ENCODE measurements at regions not wholly inside any gene's neighbourhood (a gene's known extent, or its start where the extent isn't known, plus 50 kb on each side); places are given as distances from the start of the nearest gene placed in this dataset.
A peak's percentile ranks its signal among the peaks of the same experiment; 100 is the strongest.

DNA sequence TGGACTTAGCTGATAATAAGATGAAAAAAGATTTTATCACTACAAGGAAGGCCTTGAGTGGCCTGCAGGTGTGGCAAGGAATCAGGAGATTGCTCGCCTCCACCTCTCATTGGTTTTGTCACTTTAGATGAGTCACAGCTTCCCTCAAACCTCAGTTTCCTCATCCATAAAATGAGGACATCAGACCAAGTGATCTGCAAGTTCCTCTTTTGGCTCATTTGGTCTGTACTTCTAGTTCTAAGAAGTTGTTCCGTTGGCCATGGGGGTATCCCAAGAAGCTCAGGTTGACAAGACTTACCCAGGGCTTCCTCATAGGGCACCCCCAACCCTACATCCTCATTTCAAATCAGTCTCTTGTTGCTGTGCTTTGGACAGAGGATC is 254.1 kb downstream of the UACA start:
- no peak overlapping the region for H3K9ac ChIP-seq (ENCODE audit: low read length in 3 of 3)
- TF ChIP-seq, protein P1, sequence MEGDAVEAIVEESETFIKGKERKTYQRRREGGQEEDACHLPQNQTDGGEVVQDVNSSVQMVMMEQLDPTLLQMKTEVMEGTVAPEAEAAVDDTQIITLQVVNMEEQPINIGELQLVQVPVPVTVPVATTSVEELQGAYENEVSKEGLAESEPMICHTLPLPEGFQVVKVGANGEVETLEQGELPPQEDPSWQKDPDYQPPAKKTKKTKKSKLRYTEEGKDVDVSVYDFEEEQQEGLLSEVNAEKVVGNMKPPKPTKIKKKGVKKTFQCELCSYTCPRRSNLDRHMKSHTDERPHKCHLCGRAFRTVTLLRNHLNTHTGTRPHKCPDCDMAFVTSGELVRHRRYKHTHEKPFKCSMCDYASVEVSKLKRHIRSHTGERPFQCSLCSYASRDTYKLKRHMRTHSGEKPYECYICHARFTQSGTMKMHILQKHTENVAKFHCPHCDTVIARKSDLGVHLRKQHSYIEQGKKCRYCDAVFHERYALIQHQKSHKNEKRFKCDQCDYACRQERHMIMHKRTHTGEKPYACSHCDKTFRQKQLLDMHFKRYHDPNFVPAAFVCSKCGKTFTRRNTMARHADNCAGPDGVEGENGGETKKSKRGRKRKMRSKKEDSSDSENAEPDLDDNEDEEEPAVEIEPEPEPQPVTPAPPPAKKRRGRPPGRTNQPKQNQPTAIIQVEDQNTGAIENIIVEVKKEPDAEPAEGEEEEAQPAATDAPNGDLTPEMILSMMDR (IDR thresholded peaks at IDR 0.05; ENCODE audit: borderline replicate concordance, extremely low read depth, insufficient read depth), result no peak
- intact Hi-C loops (cut with DNase I), result no loop called here
- H3K4me3 ChIP-seq (ENCODE audit: low read length in 3 of 3), result no peak overlapping the region
- H3K36me3 ChIP-seq (ENCODE audit: control insufficient read depth in 2 of 3, insufficient read depth in 3 of 3, low read length in 3 of 3), result no peaks in the 10 kb centered on the region
- H3K27ac ChIP-seq (ENCODE audit: low read depth in 2 of 2, low read length in 2 of 2), result no peak overlapping the region
- no peak for FAIRE-seq
- peaks cover 0 to 14% (median 0%) of the 10 kb centered on the region in 3 donors for H3K9me3 ChIP-seq (ENCODE audit: control insufficient read depth in 2 of 3, insufficient read depth in 1 of 3, low read length in 3 of 3)
- DNase-seq, result no peak
- H3K4me1 ChIP-seq (ENCODE audit: control insufficient read depth in 2 of 3, insufficient read depth in 2 of 3, low read depth in 1 of 3, low read length in 3 of 3), result peaks cover 0 to 7% (median 0%) of the 10 kb centered on the region in 3 donors
- no peaks in the 10 kb centered on the region for H3K27me3 ChIP-seq (ENCODE audit: control insufficient read depth, insufficient read depth, low read length)

DNA sequence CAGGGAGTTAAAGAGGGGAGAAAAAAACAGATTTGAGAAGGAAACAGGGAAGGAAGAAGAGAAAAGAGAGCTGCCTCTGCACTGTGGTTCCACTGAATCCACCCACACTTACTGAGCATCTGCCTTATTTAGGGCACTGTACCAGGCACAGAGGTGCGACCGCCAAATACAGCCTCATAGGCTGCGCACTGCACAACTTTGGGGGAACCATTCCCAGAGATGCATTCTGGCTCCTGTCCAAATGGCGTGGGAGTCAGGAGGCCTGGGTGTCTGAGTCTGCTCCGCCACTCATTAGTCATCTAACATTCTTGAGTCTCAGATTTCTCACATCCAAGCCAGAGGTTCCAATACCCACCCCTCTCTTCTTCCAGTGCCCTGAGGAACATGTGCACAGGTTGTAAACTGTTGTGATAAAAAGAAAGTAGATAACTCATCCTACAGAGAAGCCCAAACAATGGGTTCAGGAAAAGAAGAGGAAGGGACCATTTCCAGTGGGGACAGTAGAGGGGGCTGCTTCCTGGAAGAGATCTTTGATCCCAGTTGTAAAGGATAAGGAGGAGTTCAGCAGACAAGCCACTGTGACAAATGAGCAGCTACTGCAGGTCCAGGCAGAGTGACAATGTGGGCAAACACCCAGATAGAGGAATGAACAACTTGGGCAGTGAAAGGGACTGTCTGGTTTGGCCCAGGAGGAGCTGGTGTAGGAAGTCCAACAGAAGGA is 254.6 kb downstream of the UACA start:
- Histone ChIP-seq H3K4me1 (ENCODE audit: control insufficient read depth in 2 of 3, insufficient read depth in 2 of 3, low read depth in 1 of 3, low read length in 3 of 3) (peaks cover 0 to 9% (median 0%) of the 10 kb centered on the region in 3 donors), H3K9ac (ENCODE audit: low read length in 3 of 3) (no peak overlapping the region), H3K9me3 (ENCODE audit: control insufficient read depth in 2 of 3, insufficient read depth in 1 of 3, low read length in 3 of 3) (peaks cover 0 to 14% (median 0%) of the 10 kb centered on the region in 3 donors), H3K27ac (ENCODE audit: low read depth in 2 of 2, low read length in 2 of 2) (no peak overlapping the region), H3K4me3 (ENCODE audit: low read length in 3 of 3) (no peak overlapping the region), H3K27me3 (ENCODE audit: control insufficient read depth, insufficient read depth, low read length) (no peaks in the 10 kb centered on the region), H3K36me3 (ENCODE audit: control insufficient read depth in 2 of 3, insufficient read depth in 3 of 3, low read length in 3 of 3) (no peaks in the 10 kb centered on the region)
- intact Hi-C loops (cut with DNase I), result no loop called here
- TF ChIP-seq, protein P1 (IDR thresholded peaks at IDR 0.05; ENCODE audit: borderline replicate concordance, extremely low read depth, insufficient read depth), result no peak
- DNase-seq (peak in 4 of 5 donors; percentile 77 to 90 (median 84)), FAIRE-seq (no peak)

DNA sequence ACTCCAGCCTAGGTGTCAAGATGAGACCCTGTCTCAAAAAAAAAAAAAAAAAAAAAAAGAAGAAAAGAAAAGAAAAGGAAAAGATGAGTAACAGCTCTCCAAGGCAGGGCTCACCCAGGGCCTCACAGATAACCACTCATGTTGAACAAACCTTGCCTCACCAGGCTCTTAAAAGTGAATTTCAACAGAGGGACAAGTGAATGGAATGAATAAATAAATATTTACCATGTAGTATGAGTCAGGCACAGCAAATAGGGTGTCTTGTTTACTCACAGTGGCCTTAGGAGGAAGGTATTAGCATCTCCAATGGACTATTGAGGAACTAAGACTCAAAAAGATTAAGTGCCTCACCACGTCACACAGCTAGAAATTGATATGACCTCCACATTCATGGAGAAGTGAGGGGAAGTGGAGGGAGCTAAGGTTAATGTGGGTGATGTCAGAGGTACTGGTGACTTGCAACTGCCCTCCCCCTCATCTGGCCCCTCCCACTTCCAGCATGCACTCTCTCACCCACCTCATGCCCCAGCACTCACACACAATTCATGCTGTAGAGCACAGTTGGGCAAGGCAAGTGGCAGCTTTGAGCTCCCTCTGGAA is 255.5 kb downstream of the UACA start:
- Histone ChIP-seq H3K4me1 (ENCODE audit: control insufficient read depth in 2 of 3, insufficient read depth in 2 of 3, low read depth in 1 of 3, low read length in 3 of 3) (peaks cover 0 to 9% (median 0%) of the 10 kb centered on the region in 3 donors), H3K9me3 (ENCODE audit: control insufficient read depth in 2 of 3, insufficient read depth in 1 of 3, low read length in 3 of 3) (peaks cover 0 to 14% (median 0%) of the 10 kb centered on the region in 3 donors), H3K27me3 (ENCODE audit: control insufficient read depth, insufficient read depth, low read length) (no peaks in the 10 kb centered on the region), H3K9ac (ENCODE audit: low read length in 3 of 3) (no peak overlapping the region), H3K27ac (ENCODE audit: low read depth in 2 of 2, low read length in 2 of 2) (no peak overlapping the region), H3K36me3 (ENCODE audit: control insufficient read depth in 2 of 3, insufficient read depth in 3 of 3, low read length in 3 of 3) (no peaks in the 10 kb centered on the region), H3K4me3 (ENCODE audit: low read length in 3 of 3) (no peak overlapping the region)
- DNase-seq, result peak in 3 of 5 donors; percentile 62 to 73 (median 70)
- intact Hi-C loops (cut with DNase I), result no loop called here
- TF ChIP-seq, protein P1 (IDR thresholded peaks at IDR 0.05; ENCODE audit: borderline replicate concordance, extremely low read depth, insufficient read depth), result no peak
- FAIRE-seq, result no peak
